ENCODE measurements at regions not wholly inside any gene's neighbourhood (a gene's known extent, or its start where the extent isn't known, plus 50 kb on each side); places are given as distances from the start of the nearest gene placed in this dataset.

- DNase-seq (ENCODE audit: low read depth in 1 of 2, low spot score in 1 of 2) = no peak
These were observed 125.8 kb upstream of the VCX3A start for GRCh38 chrX:6660567-6661264.

DNA sequence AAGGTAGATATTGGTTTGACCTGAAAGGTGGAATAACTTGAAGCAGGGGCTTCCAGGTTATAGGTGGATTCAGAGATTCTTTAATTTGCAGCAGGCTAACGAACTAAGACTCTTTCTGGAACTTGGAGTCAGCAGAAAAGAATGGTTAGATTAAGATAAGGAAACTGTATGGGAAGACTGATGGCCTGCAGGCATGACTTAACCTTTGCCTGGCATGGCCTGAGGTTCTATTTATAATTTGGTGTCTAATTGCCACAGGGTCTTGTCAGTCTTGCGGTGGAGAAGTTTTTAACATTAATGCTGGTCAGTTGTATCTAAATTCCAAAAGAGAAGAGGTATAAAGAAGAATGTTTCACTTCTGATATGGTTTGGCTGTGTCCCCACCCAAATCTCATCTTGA lies 110.3 kb upstream of the VCX3A start:
- TF ChIP-seq SPI1 (IDR thresholded peaks at IDR 0.05; ENCODE audit: borderline replicate concordance, low read depth) (no peak), POLR2AphosphoS5 (IDR thresholded peaks at IDR 0.05; ENCODE audit: low read depth) (no peak)
- TF ChIP-seq, protein P1, sequence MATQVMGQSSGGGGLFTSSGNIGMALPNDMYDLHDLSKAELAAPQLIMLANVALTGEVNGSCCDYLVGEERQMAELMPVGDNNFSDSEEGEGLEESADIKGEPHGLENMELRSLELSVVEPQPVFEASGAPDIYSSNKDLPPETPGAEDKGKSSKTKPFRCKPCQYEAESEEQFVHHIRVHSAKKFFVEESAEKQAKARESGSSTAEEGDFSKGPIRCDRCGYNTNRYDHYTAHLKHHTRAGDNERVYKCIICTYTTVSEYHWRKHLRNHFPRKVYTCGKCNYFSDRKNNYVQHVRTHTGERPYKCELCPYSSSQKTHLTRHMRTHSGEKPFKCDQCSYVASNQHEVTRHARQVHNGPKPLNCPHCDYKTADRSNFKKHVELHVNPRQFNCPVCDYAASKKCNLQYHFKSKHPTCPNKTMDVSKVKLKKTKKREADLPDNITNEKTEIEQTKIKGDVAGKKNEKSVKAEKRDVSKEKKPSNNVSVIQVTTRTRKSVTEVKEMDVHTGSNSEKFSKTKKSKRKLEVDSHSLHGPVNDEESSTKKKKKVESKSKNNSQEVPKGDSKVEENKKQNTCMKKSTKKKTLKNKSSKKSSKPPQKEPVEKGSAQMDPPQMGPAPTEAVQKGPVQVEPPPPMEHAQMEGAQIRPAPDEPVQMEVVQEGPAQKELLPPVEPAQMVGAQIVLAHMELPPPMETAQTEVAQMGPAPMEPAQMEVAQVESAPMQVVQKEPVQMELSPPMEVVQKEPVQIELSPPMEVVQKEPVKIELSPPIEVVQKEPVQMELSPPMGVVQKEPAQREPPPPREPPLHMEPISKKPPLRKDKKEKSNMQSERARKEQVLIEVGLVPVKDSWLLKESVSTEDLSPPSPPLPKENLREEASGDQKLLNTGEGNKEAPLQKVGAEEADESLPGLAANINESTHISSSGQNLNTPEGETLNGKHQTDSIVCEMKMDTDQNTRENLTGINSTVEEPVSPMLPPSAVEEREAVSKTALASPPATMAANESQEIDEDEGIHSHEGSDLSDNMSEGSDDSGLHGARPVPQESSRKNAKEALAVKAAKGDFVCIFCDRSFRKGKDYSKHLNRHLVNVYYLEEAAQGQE (IDR thresholded peaks at IDR 0.05; ENCODE audit: insufficient replicate concordance, low read depth) = no peak

More at GRCh38 chrX:6660567-6661264, 125.8 kb upstream of the VCX3A start:
- no peak overlapping the region for H3K4me3 ChIP-seq (replicated peaks; ENCODE audit: insufficient read depth, low read length)
- no peak overlapping the region for H3K27ac ChIP-seq (replicated peaks)
- H3K27me3 ChIP-seq (ENCODE audit: insufficient read depth, poor library complexity, severe bottlenecking) = no peaks in the 10 kb centered on the region
- TF ChIP-seq SPI1 (IDR thresholded peaks at IDR 0.05; ENCODE audit: borderline replicate concordance, low read depth) (no peak), POLR2AphosphoS5 (IDR thresholded peaks at IDR 0.05; ENCODE audit: low read depth) (no peak), GABPA (IDR thresholded peaks at IDR 0.05; ENCODE audit: low read depth) (no peak), CTCF (IDR thresholded peaks at IDR 0.05; ENCODE audit: insufficient read depth, low read length) (no peak)
- TF ChIP-seq, protein P1 (IDR thresholded peaks at IDR 0.05; ENCODE audit: insufficient replicate concordance, low read depth) = no peak

GRCh38 chrX:6644411-6644810 lies 109.5 kb upstream of the VCX3A start:
- Histone ChIP-seq H3K27me3 (ENCODE audit: insufficient read depth, poor library complexity, severe bottlenecking) (no peaks in the 10 kb centered on the region), H3K27ac (replicated peaks) (no peak overlapping the region), H3K4me3 (replicated peaks; ENCODE audit: insufficient read depth, low read length) (no peak overlapping the region)
- DNase-seq (ENCODE audit: low read depth in 1 of 2, low spot score in 1 of 2) = peak in 1 of 2 experiments; percentile 1
- TF ChIP-seq, protein P1 (IDR thresholded peaks at IDR 0.05; ENCODE audit: insufficient replicate concordance, low read depth) = no peak
- TF ChIP-seq GABPA (IDR thresholded peaks at IDR 0.05; ENCODE audit: low read depth) (no peak), SPI1 (IDR thresholded peaks at IDR 0.05; ENCODE audit: borderline replicate concordance, low read depth) (no peak), CTCF (IDR thresholded peaks at IDR 0.05; ENCODE audit: insufficient read depth, low read length) (no peak), POLR2AphosphoS5 (IDR thresholded peaks at IDR 0.05; ENCODE audit: low read depth) (no peak)

More for the DNA sequence above, 110.3 kb upstream of the VCX3A start:
- no peak for DNase-seq (ENCODE audit: low read depth in 1 of 2, low spot score in 1 of 2)
- Histone ChIP-seq H3K4me3 (replicated peaks; ENCODE audit: insufficient read depth, low read length) (no peak overlapping the region), H3K27ac (replicated peaks) (no peak overlapping the region), H3K27me3 (ENCODE audit: insufficient read depth, poor library complexity, severe bottlenecking) (no peaks in the 10 kb centered on the region)
